Activated gamma-delta T cell treated with Interleukin-2 at 50 U/mL for 16 hours (primary cell): ENCODE measurements at regions not wholly inside any gene's neighbourhood (a gene's known extent, or its start where the extent isn't known, plus 50 kb on each side); places are given as distances from the start of the nearest gene placed in this dataset.

Experiments
- DNase-seq: peaks from one replicate; pipeline ENCODE4 v3.0.0-alpha.2; 2020

DNA sequence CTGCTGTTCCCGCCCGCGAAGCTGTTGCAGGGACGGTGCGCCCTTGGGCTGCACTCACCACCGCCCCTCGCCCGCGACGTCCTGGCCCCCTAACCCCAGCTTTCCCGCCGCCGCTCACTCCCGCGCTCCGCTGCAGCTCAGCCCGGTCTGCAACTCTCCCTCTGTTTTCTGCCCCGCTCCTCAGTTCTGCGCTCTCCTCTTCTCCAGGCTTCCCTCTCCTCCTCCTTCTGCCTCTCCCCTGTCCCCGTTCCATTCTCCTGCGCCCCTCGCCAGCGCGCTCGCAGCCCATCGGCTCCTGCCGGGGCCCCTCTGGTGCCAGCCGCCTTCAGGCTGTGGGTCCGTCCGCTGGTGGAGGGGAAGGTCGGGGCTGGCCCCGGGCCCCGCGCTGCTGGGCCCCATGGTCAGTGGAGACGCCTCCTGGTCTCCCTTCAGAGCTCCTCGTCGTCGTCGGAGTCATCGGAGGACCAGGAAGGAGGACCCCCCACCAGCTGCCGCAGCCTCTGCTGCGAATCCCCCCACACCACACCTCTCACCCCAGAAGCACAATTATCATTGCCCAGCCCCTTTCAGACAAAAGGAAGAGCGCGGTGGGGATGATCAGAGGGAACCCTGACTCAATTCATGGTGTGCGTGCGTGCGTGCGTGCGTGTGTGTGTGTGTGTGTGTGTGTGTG lies 223.2 kb upstream of the FOXF1 start:
- no peak for DNase-seq

DNA sequence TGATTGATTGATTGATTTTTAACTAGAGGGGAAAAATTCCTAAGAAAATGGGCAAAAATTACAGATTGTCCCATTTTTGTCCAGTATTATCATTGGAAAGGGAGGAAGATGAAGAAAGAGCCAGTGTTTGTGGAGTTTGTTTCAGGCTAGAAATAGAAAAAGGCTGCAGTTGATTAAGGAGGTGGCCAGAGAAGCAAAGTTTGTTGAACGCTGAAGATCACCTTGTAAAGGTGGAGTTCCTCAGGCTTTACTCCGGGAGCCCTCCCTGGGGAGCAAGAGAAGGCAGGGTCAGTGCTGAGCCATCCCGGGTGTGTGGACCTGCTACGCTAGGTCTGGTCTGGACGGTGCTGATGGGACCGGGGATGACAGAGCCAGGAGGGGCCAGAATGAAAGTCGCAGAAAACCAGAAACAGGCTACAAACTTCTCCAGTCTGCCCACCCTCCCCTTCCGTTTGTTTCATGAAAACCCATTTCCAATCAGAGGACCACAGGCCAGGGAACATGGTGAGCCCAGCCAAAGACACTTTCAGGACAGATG lies 222.6 kb upstream of the FOXF1 start:
- DNase-seq: no peak

DNA sequence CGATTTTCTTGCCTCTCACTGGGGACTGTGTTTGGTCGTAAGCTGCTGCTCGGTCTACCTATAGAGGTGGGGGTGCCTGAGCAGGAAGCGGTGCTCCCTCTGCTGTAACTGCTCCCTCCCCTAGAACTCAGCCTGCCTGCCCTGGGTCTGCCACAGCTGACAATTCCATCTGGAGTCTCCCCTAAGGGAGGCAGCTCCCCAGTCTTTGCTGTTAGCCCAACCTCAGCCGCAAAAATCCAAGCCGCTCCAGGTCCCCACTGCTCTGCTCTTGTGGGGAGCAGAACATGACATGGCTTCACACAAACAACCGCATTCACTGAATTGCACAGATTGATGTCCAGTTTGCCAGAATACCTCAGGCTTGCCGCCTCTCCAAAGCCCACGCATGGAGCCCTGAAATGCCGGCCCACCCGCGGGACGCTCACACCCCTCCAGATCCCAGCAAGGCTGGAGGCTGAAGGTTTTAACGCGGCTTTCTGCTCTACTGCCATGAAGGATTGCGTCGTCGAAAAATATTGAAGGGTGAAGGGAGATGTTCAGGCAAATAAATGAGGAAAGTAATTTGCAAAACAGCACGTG lies 221.5 kb upstream of the FOXF1 start:
- DNase-seq: no peak

DNA sequence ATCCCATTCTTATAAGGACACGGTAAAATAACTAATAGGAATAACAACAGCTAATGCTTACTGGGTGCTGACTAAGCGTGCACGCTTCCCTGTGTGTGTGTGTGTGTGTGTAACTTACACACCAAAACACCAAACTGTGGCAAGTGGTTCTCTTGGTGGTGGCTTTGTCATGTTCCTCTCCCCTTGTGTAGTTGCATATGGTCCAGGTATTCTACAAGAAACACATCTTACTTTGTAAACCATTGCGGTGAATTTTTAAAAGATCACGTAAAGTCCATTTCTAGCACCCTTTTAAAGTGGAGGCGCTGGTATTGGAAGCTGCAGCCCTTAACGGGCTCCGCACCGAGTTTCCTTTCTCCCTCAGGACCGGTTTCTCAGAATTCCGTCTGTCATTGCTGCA lies 221.0 kb upstream of the FOXF1 start:
- DNase-seq: no peak

DNA sequence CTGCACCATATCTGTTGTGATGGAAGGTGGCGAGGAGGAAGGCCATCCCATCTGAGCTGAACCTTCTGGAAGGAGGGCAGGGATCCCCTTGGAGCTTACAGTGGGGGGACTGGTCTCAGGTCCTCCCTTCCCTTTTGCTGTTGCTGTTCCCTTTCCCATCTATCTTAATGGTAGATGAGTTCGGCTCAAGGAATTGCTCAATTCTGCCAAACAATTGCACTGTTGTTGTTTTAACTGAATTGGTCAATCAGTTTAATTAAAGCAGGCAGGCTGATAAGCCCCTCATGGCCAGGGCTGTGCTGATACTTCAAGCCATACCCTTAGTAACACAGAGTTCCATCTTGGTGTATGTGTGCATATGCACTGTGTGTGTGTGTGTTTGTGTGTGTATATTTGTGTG lies 220.4 kb upstream of the FOXF1 start:
- DNase-seq: no peak

DNA sequence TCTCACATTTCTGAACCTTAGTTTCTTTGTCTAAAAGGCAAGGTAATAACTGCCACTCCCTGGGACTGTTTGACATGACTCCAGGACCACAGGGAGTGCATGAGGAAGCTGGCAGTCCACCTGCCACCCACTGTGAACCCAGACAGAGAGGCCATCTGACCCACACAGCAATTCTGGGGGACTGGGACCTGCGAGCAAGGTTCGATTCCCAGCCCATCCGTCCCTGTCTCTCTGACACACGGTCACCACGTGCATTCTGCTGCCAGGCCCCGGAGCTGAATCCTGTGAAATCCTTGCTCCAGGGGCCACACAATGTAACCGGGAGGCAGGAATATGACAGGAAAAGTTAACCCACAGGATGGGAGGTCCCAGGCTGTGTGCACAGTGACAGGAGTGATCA lies 218.8 kb upstream of the FOXF1 start:
- no peak for DNase-seq

DNA sequence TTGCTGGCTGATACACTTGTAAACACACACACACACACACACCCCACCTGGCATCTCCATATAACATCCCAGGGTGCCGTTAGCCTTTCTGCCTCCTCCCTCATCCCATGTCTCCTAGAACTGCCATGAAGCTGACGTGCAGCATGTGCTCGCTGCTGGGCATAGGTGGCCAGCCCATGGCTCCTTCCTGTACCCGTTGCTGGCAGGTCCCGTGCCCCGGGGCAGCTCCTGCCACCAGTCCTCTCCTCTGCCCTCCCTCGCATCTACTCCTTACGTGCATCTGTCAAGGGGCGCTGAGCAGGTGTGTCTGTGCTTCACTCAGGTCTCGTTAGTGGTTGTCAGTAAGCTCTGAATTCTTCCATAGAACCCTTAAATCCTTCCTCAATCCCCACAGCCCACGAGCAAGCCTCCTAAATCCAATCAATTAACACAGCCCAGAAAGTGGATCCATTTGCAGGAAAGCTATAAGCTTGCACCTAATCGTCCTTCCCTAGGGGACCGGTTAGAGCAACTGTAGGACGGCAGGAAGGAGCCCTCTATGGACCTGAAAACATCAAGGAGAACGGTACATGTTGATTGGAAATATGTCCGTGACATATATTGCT lies 218.1 kb upstream of the FOXF1 start:
- no peak for DNase-seq

DNA sequence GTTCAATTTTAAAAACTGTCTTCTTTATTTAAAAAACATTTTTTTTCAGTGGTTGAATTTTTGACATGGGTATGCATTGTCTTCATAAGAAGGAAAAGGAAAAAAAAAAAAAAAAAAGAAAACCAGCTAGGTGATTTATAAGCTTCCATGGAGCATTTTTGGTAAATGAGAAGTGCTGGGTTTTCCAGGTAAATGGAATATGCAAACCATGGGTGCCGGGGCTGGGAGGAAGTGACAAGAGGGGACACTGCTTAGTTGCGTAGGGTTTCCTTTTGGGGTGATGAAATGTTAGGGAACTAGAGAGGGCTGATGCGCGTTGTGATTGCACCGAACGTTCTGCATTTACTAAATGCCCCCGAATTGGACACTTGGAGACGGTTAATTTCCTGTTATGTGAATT lies 217.4 kb upstream of the FOXF1 start:
- no peak for DNase-seq

DNA sequence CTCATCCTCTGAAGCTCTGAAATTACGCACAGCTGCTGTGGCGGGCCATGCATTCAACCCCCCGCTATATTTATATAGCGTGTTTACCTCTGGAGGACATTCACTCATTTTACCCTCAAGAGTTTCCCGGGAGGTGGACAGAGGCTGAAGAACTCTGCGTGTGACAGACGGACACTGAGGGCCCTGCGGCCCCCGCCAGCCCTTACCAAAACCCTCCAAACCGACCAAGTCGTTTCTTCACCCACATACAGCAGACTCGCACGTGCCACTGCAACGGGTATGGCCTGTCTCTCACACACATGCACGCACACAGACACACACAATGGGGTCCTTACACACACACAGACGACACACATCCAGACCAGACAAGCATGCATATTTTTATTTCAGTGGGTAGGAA lies 216.4 kb upstream of the FOXF1 start:
- DNase-seq: no peak

DNA sequence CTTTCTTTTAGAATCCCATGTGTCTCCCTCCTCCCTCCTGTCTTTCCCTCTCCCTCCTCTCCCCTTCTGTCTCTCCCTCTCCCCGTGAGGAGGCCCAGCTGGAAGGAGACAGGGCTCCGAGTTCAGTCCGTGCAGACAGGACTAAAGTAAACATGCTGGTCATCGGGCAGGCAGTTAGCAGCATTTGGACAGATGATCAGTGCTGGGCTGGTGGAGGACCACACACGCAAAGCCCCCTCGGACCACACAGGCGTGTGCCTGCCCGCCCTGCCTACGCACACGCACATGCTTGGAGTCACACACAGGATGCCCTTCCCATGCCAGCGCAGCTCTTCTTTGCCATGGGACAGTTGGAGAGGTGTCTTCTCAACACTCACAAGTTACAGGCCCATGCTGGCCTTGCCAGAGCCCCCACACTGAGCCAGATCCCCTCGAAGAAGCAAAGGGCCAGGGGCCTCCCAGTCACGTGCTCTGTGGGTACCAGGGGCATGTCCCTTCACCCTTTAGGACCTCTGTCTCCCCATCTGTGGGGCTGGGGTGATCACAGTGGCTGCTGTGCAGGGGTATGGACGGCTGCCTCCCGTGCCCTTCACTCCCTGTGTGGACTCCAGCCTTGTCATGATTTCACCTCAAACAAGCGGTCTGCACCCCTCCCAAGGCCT lies 215.7 kb upstream of the FOXF1 start:
- no peak for DNase-seq

DNA sequence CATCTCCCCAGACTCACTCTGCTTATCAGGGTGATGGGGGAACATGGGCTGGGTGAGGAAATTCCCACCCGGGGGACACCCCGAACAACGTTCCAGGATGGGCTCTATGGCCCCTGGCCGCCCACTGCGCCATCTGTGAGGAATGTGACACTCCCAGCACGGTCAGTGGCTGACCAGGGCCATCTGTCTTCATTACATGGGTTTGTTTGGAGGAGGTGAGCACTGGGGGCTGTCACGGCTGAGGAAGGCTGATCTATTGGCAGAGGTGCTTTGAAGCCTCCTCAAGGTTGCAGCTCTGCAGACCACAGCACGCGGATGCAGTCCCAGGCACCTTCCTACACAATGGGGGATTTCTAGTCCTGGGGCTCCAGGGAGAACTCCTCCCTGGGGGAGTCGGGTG lies 214.1 kb upstream of the FOXF1 start:
- DNase-seq: no peak

DNA sequence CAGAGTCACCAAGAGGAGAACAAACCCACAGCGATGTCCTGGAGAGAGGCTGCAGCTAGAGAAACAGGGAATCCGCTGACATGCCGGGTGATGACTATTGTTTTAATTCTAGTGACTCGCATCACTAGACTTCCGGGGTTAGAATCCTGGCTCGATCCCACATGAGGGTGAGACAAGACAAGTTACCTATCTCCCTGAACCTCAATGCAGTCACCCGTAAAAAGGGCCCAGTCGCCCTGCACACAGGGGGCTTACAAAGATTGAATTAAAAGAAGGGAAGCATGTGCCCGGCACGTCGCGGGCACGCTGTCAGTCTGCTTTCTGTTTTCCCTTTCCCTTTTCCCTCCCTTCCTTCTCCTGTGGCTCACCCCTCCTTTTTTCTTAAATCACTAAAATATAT lies 212.9 kb upstream of the FOXF1 start:
- no peak for DNase-seq

DNA sequence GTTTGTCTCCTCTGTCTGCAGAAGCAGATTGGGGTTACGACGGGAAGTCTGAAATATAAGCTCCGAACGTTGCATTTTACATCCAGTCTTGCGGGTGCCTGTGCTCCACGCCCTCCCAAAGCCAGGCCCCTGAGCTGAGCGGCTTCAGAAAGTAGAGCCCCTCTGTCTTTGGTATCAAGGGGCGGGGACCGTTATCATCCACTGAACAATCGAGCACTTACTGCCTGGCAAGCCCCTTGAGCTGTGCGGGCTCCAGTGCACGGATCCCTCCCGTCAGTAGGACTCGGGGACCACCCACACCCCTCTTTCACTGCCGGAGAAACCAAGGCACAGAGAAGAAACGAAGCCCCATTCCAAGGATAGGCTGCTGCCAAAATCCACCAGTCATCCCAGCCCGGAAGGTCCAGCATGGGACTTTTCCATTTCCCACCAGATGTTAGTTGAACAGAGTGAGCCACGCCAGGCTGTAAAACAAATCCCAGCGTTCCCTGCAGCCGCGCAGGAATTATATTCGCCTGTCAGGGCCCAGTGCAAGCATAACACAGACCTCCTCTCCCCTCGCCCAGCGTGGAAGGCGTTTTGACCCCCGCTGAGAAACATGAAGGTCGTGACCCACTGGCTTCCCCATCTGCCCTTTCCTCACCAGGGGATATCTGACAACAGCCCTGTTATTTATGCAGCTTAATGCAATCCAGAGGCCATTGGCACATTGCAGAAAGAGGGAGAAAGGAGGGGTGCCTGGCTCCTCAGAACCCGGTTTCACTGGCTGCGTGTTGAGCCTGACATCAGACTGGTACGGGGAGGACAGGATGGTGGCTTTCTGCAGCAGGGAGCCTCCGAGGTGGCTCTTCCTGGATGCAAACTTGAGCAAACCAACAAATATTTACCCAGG lies 212.2 kb upstream of the FOXF1 start:
- DNase-seq: no peak

DNA sequence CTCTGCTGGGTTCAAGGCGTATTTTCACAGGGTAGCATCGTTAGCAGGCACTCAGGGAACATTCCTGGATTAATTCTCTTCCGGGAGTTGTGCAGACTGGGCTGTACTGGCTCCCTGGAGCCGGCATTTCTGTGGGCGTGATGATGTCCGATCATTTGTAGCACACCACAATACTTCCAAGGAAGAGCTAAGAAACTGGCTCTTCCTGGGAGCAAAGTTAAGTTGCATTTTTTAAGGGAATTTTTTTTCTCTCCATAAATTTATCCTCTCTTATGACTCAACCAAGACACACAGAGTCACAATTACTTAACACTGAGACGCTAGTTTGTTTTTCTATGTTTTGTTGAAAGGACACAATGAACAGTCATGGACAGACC lies 211.6 kb upstream of the FOXF1 start:
- DNase-seq: no peak

DNA sequence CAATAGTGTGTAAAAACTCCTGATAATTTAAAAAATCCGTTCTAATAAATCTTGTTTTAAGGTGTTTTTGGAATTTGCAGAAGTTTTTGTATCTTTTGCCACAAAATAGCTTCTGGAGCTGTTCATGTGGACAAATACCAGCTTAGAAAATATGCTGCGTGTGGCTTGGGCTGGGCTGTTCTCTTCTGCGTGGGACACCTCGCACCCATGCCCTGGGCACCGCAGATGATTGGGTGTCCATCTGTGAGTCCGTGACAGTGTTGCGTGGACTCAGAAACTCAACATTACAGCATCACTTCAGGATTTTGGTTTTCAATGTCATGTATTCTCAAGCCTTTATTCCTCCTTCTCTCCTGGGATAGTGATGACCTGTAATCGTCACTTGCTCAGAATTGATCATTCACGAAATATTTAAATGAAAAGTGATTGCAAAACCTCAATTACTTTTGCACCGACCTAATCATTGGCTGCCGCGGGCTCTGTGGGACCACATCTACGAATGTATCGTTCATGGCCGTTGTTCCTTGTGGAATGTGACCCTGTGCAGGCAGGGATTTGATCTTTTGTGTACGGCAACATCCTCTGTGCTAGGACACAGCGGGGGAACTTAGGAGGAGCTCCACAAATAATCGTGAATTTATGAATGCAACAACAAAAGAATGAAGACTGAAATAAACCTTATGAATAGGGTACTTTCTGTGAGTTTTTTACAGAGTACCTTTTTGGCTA lies 210.3 kb upstream of the FOXF1 start:
- no peak for DNase-seq

DNA sequence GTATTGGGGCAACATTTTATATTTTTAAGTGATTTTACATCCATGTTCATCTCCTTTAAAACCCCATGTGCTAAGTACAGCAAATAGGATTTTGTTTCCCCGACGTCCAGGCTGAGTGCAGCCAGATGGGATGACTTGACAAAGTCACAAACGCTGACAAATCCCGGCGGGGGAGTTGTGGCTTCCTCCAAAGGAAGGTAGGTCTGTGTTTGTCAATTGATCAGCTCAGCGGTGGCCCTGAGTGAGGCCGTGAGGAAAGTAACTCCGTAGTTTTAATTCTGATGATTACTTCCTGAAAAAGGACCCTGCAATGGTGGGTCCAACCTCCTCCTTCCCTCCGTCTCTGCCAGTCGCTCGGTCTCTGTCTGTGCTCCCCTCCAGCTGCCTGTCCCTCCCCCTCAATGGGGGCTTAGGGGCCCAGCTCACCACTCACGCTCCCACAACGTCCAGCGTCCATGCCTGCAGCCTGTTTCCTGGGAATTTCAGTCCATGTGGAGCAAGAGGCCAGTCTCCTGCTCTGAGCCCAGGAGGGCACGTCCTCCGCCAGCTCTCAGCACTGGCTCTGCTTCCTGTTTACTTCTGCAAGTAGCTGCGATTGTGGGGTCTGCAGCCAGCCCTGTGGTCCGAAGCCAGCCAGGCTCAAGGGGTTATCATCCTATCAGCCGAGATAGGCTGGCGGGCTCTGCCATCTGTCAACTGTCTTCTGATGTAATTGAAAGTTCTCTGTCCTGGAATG lies 209.4 kb upstream of the FOXF1 start:
- no peak for DNase-seq

DNA sequence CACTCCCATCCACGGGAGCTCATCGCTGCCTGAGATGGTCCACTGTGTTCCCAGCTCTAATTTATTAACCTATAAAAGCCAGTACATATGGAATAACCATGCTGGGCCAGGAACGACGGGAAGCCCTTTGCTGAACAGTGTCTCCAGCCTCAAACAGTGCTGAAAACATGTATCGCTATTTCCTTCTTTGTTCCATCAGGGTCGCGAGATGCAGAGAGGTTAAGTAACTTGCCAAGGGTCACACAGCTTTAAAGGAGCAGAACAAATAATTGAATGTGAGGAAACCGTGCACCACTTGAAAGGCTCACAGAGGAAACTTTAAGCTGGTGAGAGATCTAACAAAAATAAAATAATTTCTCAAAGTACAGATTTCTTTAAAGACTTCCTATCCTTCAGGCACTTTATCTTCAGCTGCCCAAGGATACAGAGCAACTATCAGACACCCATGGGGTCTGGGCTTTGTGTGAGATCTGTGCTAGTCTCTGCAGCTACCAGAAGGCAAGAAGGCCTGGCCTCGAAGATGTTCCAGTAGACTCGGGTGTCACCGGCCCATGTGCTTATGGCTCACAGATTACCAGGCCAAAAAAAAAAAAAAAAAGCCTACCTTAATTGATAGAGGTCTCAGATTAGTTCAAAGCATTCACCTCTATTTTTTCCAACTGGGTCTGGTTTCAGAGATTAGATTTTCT lies 207.8 kb upstream of the FOXF1 start:
- DNase-seq: no peak

DNA sequence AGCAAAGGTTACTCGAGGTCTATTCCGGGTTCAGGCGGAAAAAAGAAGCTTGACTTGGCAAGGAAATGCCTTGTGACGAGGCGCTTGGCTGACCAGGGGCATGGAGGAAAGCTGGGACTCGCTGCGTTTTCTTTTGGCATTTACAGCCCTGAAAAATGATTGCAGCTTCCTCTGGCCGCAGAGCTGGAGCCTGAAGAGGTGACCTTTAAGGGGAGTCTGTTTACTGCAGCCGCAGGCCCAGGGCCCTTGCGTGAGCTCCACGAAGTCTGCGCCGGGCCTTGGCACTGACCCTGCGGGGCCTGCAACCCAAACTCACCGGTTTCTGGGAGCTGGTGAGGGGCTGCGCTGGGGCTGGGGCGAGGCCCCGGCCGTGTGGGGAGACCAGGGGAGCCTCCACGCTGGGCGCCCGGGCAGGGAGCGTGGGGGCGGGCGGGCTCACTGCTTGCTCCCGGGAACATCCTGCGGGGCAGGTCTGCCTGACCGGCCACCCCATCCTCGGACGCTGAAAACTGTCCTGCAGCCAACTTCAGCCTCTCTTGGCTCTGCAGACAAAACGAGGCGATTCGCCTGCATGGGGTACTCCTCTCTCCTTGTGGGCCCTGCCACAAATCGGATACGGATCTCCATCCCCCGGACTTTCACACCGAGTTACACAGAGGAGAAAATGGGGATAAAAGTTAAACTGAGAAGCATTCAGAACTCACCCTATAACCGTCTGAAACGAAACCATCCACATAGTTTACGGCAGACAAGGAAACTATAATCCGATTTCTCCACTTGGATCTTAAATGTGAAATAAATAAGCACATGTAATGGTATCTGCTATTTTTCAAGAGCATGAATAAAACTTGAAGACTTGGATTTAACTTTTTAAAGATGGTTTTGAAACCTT lies 206.3 kb upstream of the FOXF1 start:
- no peak for DNase-seq

DNA sequence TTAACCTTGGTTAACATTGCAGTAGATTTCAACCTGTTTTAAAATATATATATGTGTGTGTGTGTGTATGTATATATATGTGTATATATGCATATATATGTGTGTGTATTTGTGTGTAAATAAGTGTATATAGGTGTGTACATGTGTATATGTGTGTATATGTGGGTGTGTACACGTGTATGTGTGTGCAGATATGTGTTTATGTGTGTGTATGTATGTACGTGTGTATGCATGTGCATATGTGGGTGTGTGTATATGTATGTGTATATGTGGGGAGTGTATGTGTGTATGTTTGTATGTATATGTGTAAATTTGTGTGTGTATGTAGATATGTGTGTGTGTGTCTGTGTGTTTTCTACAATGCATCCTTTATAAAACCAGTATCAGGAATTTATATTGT lies 205.5 kb upstream of the FOXF1 start:
- no peak for DNase-seq

DNA sequence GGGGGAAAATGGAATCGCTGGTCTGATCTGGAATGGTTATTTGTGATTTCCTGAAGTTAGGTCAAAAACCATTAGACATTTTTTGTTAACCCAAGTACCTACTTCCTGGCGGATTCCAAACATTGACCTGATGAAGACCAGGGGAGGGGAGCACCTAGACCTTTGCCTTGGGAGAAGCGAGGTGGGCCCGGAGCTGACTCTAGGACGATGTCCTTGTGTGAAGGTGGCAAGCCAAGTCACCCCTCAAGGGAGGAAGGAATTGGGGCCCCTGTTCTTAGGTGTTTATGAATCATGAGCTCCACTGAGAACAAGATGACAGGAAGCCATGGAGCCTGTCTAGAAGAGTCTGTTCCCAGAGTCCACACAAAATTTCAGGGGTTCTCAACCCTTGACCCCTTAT lies 204.9 kb upstream of the FOXF1 start:
- DNase-seq: no peak
